K562 (cell line): ENCODE measurements at regions not wholly inside any gene's neighbourhood (a gene's known extent, or its start where the extent isn't known, plus 50 kb on each side); places are given as distances from the start of the nearest gene placed in this dataset.

Experiments
- ATAC-seq: fragments of 200-7000 bp; cut with Tn5 transposase; 3 replicates; pipeline ENCODE4 v1.9.1; 2020; ENCODE audit warnings: moderate library complexity
- BruUV-seq: library from RNA; stranded (reverse); fragments of 400-500 nt; replicated peaks from 2 replicates; lab custom pipeline; 2021; lab: Mats Ljungman, UMichigan
- CTCF ChIA-PET: fragments of 300-600 bp; formaldehyde crosslinking; extraction: SDS; loops from one replicate; lab custom pipeline; 2021; ENCODE audit warnings: low intra/inter-chr PET ratio; lab: Yijun Ruan, JAX
- POLR2A ChIA-PET: fragments of 300-600, 350-650 bp; sonication (Branson Sonifier 250); formaldehyde crosslinking; extraction: SDS; loops from one replicate; lab custom pipeline; 2021; ENCODE audit warnings: antibody characterized with exemption, inconsistent platforms; lab: Yijun Ruan, JAX
- DNase-seq, 4 experiments: peaks; one replicate each; pipeline versions ENCODE4 v3.0.0 to v3.0.0-alpha.2; 2011 to 2018; ENCODE audit warnings: low spot score in 3 of 4, mixed read lengths in 3 of 4; ENCODE audit errors: extremely low read depth in 1 of 4
- FAIRE-seq: peaks from 2 replicates; lab custom pipeline; 2011; peaks lifted over from hg19 to GRCh38; lab: Jason Lieb, UNC
- H2AFZ ChIP-seq: 2 replicates; pipeline ENCODE4 v1.6.0; 2011; ENCODE audit warnings: low read depth, low read length, control low read depth, inconsistent platforms
- H3K27ac ChIP-seq: fragments of 200-600 bp; 3 replicates; pipeline ENCODE4 v1.8.0; 2011; ENCODE audit warnings: low read depth, mild to moderate bottlenecking, control low read depth, inconsistent platforms, low read length, moderate library complexity, mixed read lengths; ENCODE audit errors: extremely low read depth
- H3K27me3 ChIP-seq, 2 experiments: fragments of 300-600 bp in 1 of 2; 2 replicates in 1 of 2; 3 replicates in 1 of 2; pipeline versions ENCODE4 v1.6.0 to v1.8.0; 2011; ENCODE audit warnings: inconsistent platforms in 2 of 2, low read length in 2 of 2, mild to moderate bottlenecking in 1 of 2, mixed read lengths in 1 of 2, moderate library complexity in 1 of 2; ENCODE audit not compliant: control insufficient read depth in 2 of 2, insufficient read depth in 2 of 2
- H3K36me3 ChIP-seq: fragments of 300-600 bp; 3 replicates; pipeline ENCODE4 v1.8.0; 2011; ENCODE audit warnings: mild to moderate bottlenecking, low read length, inconsistent platforms; ENCODE audit not compliant: control insufficient read depth, insufficient read depth
- H3K4me1 ChIP-seq, 2 experiments: fragments of 200-600 bp in 1 of 2; replicated peaks in 1 of 2; 2 replicates in 1 of 2; 3 replicates in 1 of 2; pipeline versions ENCODE4 v1.5.1 to v1.8.0; 2011; ENCODE audit warnings: inconsistent platforms in 2 of 2, low read length in 2 of 2, mild to moderate bottlenecking in 1 of 2, mixed read lengths in 1 of 2, moderate library complexity in 1 of 2; ENCODE audit not compliant: control insufficient read depth in 2 of 2, insufficient read depth in 2 of 2
- H3K4me2 ChIP-seq: 2 replicates; pipeline ENCODE4 v1.6.1; 2011; ENCODE audit warnings: low read length, control low read depth, inconsistent platforms, mixed read lengths; ENCODE audit not compliant: insufficient read depth
- H3K4me3 ChIP-seq: fragments of 200-600 bp; sonication (generic), shearing (Covaris generic); 2 replicates; pipeline ENCODE4 v1.5.1; 2016; ENCODE audit warnings: control low read depth, inconsistent platforms
- H3K79me2 ChIP-seq: fragments of 200-600 bp; 3 replicates; pipeline ENCODE4 v1.8.0; 2011; ENCODE audit warnings: low read length, inconsistent platforms; ENCODE audit not compliant: control insufficient read depth, insufficient read depth
- H3K9ac ChIP-seq, 2 experiments: 2 replicates each; pipeline versions ENCODE4 v1.6.0 to v1.6.1; 2011; ENCODE audit warnings: low read depth in 2 of 2, low read length in 2 of 2, control low read depth in 1 of 2, inconsistent platforms in 1 of 2, mild to moderate bottlenecking in 1 of 2, mixed read lengths in 1 of 2; ENCODE audit not compliant: insufficient read depth in 1 of 2
- H3K9me1 ChIP-seq: one replicate; pipeline ENCODE4 v1.6.0; 2011; ENCODE audit warnings: inconsistent platforms, mild to moderate bottlenecking, low read length, moderate library complexity; ENCODE audit not compliant: control insufficient read depth, insufficient read depth
- H3K9me3 ChIP-seq: replicated peaks from 2 replicates; pipeline ENCODE4 v1.5.1; 2011; ENCODE audit warnings: low read depth, low read length, inconsistent platforms; ENCODE audit not compliant: control insufficient read depth, insufficient read depth
- H4K20me1 ChIP-seq: replicated peaks from 2 replicates; pipeline ENCODE4 v1.6.1; 2011; ENCODE audit warnings: low read length, inconsistent platforms, mixed read lengths; ENCODE audit not compliant: control insufficient read depth, insufficient read depth
- BRD4 ChIP-seq: fragments of 200-600 bp; sonication (generic); IDR thresholded peaks from 2 replicates; pipeline ENCODE4 v1.6.1; 2017; ENCODE audit warnings: inconsistent platforms
- CAMTA2 ChIP-seq: fragments of 250-450 bp; sonication (Bioruptor Pico); conservative IDR thresholded peaks from 2 replicates; pipeline ENCODE4 v1.5.1; 2022
- CBFA2T2 ChIP-seq: fragments of 450-650 bp; conservative IDR thresholded peaks from 2 replicates; pipeline ENCODE4 v1.6.1; 2017; ENCODE audit warnings: mild to moderate bottlenecking
- HNRNPH1 ChIP-seq: fragments of 200-400 bp; formaldehyde crosslinking; optimal IDR thresholded peaks from 2 replicates; pipeline ENCODE3; 2017; ENCODE audit warnings: low read depth, mild to moderate bottlenecking, low read length, moderate library complexity
- ILF3 ChIP-seq: fragments of 450-650 bp; IDR thresholded peaks from 2 replicates; pipeline ENCODE4 v1.6.1; 2018; ENCODE audit warnings: antibody characterized with exemption, mild to moderate bottlenecking, moderate library complexity, borderline replicate concordance
- LEF1 ChIP-seq: fragments of 450-650 bp; IDR thresholded peaks from 2 replicates; pipeline ENCODE4 v1.6.1; 2016; ENCODE audit warnings: mild to moderate bottlenecking
- PPARD ChIP-seq: fragments of 250-450 bp; sonication (Bioruptor Pico); IDR thresholded peaks from 2 replicates; pipeline ENCODE4 v1.8.0; 2022; ENCODE audit warnings: inconsistent platforms, mild to moderate bottlenecking, moderate library complexity
- SIRT6 ChIP-seq: IDR thresholded peaks from one replicate; pipeline ENCODE4 v1.6.1; 2012; ENCODE audit warnings: low read depth, mild to moderate bottlenecking, control low read depth, inconsistent platforms, low read length, moderate library complexity
- SUPT5H ChIP-seq: fragments of 450-650 bp; IDR thresholded peaks from 2 replicates; pipeline ENCODE4 v1.6.1; 2016
- USF2 ChIP-seq: sonication (generic); formaldehyde crosslinking; IDR thresholded peaks from 2 replicates; pipeline ENCODE4 v1.5.0; 2020; ENCODE audit warnings: missing genetic modification reagents
- ZNF217 ChIP-seq: sonication (generic); formaldehyde crosslinking; IDR thresholded peaks from 2 replicates; pipeline ENCODE4 v1.8.0; 2022; ENCODE audit warnings: mild to moderate bottlenecking, missing genetic modification reagents
- ZNF609 ChIP-seq: sonication (generic); formaldehyde crosslinking; IDR thresholded peaks from 2 replicates; pipeline ENCODE4 v1.8.1; 2023; ENCODE audit warnings: missing genetic modification reagents, mild to moderate bottlenecking, borderline replicate concordance
- WGBS: fragments of 100-300 bp; shearing (Covaris generic); methylation state at CpG from one replicate; pipeline ENCODE4 v1.1.6; 2016; ENCODE audit warnings: low coverage, mixed read lengths; ENCODE audit not compliant: insufficient coverage; ENCODE audit errors: missing lambda C conversion rate; 5-methylcytosine and 5-hydroxymethylcytosine counted together
- in situ Hi-C: fragments of 300-500 bp; cut with MboI; formaldehyde crosslinking; loops from 4 replicates; pipeline ENCODE4 v1.15.0; 2018; ENCODE audit warnings: inconsistent platforms, mixed read lengths
- intact Hi-C: fragments of 100-400 bp; cut with micrococcal nuclease; formaldehyde crosslinking; loops from 2 replicates; pipeline ENCODE4 v1.14.2; 2022

- POLR2A ChIA-PET: interaction anchor here (0.9 to 1.5 kb wide), 4 partner anchors 10 to 174 kb away, joined by 3 to 5 read pairs (median 3); no protein-coding TSS in a partner anchor
- Histone ChIP-seq H3K9ac (no peak overlapping the region), H3K4me2 (no peak overlapping the region), H4K20me1 (no peaks in the 10 kb centered on the region), H3K4me1 (no peaks in the 10 kb centered on the region), H3K79me2 (no peaks in the 10 kb centered on the region), H3K9me3 (no peaks in the 10 kb centered on the region), H3K4me3 (no peak overlapping the region), H3K9me1 (no peaks in the 10 kb centered on the region), H2AFZ (no peak overlapping the region), H3K27me3 (no peaks in the 10 kb centered on the region), H3K27ac (no peak overlapping the region), H3K36me3 (no peaks in the 10 kb centered on the region)
- no peak for DNase-seq
- CTCF ChIA-PET: no interaction called here
- intact Hi-C loops: no loop called here
- in situ Hi-C loops: no loop called here
- FAIRE-seq: no peak
- no peak for TF ChIP-seq HNRNPH1
- ATAC-seq: no peak
- 37% methylated on average over 3 of the region's 3 CpGs for WGBS
- no TSS peak for BruUV-seq
These were observed 343.2 kb upstream of the MAF start for GRCh38 chr16:79943736-79944135.

GRCh38 chr16:79938575-79938974 lies 338.0 kb upstream of the MAF start:
- Histone ChIP-seq H3K9me3 (no peaks in the 10 kb centered on the region), H3K4me2 (no peak overlapping the region), H3K9ac (no peak overlapping the region), H3K36me3 (no peaks in the 10 kb centered on the region), H3K27ac (no peak overlapping the region), H3K4me3 (no peak overlapping the region), H3K27me3 (no peaks in the 10 kb centered on the region), H3K4me1 (no peaks in the 10 kb centered on the region), H4K20me1 (no peaks in the 10 kb centered on the region), H3K9me1 (no peaks in the 10 kb centered on the region), H3K79me2 (no peaks in the 10 kb centered on the region), H2AFZ (no peak overlapping the region)
- DNase-seq (no peak), FAIRE-seq (no peak), ATAC-seq (no peak)
- WGBS: 30% methylated on average over 4 of the region's 4 CpGs
- intact Hi-C loops (no loop called here), in situ Hi-C loops (no loop called here)
- BruUV-seq: no TSS peak
- ChIA-PET CTCF (no interaction called here), POLR2A (interaction anchor here (0.7 kb wide), 1 partner anchor 24 kb away, joined by 4 read pairs; no protein-coding TSS in a partner anchor)
- TF ChIP-seq SIRT6: no peak
- TF ChIP-seq BRD4: no peak
- TF ChIP-seq USF2 (CRISPR knock-in tag): no peak
- TF ChIP-seq CBFA2T2: no peak
- no peak for TF ChIP-seq CAMTA2 (CRISPR knock-in tag)
- no peak for TF ChIP-seq SUPT5H
- TF ChIP-seq ZNF609 (CRISPR knock-in tag): no peak
- TF ChIP-seq LEF1: no peak
- TF ChIP-seq ILF3: no peak
- no peak for TF ChIP-seq ZNF217
- no peak for TF ChIP-seq PPARD (CRISPR knock-in tag)
